ENCODE measurements at regions not wholly inside any gene's neighbourhood (a gene's known extent, or its start where the extent isn't known, plus 50 kb on each side); places are given as distances from the start of the nearest gene placed in this dataset.

DNA sequence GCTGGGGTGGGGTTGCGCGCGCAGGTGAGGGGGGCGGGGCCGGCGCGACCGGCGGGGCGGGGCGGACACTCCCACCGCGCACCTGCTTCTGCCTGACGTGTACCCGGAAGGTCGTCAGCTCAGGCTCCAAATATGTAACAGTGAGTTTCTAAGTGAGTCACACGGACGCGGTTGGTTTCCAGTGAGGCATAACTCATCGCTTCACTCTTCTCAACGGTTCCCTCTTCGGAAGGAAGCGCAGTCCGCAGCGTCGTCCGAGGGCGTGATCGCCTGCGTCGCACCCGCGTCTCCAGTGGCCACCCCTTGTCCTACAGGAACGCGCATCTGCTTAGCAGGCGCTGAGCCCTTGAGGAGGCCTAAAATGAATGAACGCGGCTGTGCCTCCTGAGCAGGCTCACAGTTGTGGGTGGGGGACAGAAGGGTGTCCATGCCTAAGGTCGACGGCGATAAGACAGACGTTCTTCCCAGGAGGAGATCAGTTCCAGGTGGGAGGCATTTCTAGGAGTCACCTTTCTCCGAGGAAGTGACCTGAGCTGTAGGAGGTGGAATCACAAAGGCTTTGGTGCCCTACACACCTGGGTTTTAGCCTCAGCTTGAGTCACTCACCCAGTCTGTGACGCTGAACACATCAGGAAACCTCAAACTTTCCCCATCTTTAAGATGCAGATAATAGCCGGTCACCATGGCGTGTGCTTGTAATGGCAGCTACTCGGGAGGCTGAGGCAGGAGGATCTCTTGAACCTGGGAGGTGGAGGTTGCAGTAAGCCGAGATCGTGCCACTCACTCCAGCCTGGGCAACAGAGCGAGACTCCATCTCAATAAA lies 50.9 kb upstream of the EZR start (continued):
- TF ChIP-seq YY1 (IDR thresholded peaks at IDR 0.05; ENCODE audit: extremely low read depth, insufficient replicate concordance, low read depth, low read length) (peak; percentile 20), SP1 (IDR thresholded peaks at IDR 0.05; ENCODE audit: low read depth) (no peak), EZH2 (IDR thresholded peaks at IDR 0.05) (no peak), POLR2AphosphoS5 (IDR thresholded peaks at IDR 0.05; ENCODE audit: low read depth, low read length) (peak; percentile 93), FOSL1 (IDR thresholded peaks at IDR 0.05; ENCODE audit: low read depth) (no peak)

DNA sequence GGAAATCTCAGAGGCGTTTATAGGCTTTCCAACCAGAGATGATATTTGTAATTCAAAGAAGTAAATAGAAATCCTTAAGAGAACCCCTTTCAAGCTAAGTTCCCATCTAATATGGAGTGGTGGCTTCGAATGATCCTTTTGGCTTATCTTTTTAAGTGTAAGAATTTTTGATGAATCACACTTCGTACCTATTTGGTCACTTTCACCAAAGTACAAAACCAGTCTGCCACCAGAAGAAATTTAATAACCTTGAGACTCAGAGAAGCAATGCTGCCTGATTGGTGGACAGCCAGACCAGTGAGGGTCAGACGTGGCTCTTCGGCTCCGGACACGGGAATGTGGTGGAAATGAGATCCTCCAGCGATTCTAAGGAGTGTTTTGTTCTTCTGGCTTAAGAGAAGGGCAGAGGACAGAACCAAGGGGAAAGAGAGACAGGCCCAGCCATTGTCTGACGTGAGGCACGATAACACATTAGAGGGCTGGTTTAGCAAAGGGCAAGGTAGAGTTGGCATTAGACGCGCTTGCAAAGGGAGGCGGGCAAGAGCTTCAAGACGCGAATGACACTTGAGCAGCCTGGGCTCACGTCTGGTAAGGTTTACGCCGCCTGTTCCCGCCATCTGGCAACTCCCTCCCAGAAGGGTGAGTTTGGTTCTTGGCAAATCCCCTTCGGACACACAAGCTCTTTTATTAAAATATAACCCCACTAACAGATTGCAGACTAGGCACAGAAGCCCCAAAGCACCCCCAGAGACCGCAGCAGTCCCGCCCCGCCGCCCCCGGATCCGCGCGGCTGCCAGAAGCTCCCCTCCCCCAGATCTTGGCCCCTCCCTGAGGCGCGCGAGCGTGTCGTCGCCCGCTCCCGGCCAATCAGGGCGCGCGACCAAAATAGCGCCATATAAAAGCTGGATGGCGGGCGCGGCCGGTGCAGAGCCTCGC lies 50.0 kb upstream of the EZR start:
- Histone ChIP-seq H4K20me1 (ENCODE audit: insufficient read depth) (no peaks in the 10 kb centered on the region), H3K9me2 (ENCODE audit: insufficient read depth) (no peaks in the 10 kb centered on the region), H3K9ac (ENCODE audit: low read length) (peak overlapping the region; percentile 78), H3K27ac (ENCODE audit: low read depth, low read length) (peak overlapping the region; percentile 99), H3K4me1 (ENCODE audit: control insufficient read depth in 1 of 2, insufficient read depth in 2 of 2, low read length in 2 of 2) (peaks cover 60 to 72% of the 10 kb centered on the region in 2 experiments), H3K4me3 (replicated peaks in 1 of 2; ENCODE audit: low read depth in 1 of 2, low read length in 2 of 2) (peak overlapping the region; percentile 33 to 41), H3K9me3 (ENCODE audit: control insufficient read depth in 1 of 2, insufficient read depth in 1 of 2, low read depth in 1 of 2, low read length in 2 of 2) (no peaks in the 10 kb centered on the region; a peak in 1 of 4 replicates), H2AFZ (ENCODE audit: low read depth, low read length, poor library complexity, severe bottlenecking) (no peak overlapping the region), H3K4me2 (ENCODE audit: low read length) (peak overlapping the region; percentile 76), H3K27me3 (ENCODE audit: insufficient read depth, low read length) (no peaks in the 10 kb centered on the region), H3K79me2 (ENCODE audit: insufficient read depth, low read length) (peaks cover 32% of the 10 kb centered on the region), H3K36me3 (ENCODE audit: control insufficient read depth in 1 of 2, insufficient read depth in 2 of 2, low read length in 2 of 2) (no peaks in the 10 kb centered on the region)
- intact Hi-C loops (cut with micrococcal nuclease), result loop anchor here (1.0 to 5.0 kb wide), 5 partner anchors 16 to 148 kb away; no protein-coding TSS in a partner anchor
- CTCF ChIA-PET, result interaction anchor here (1.1 to 1.8 kb wide), 3 partner anchors 15 to 150 kb away, joined by 3 to 4 read pairs (median 3); no protein-coding TSS in a partner anchor
- DNase-seq (ENCODE audit: low read depth, low spot score), result peak; percentile 89
- peak; percentile 80 for ATAC-seq
- TSS peak; percentile 92 for BruUV-seq (replicated peaks)
- TF ChIP-seq POLR2AphosphoS5 (IDR thresholded peaks at IDR 0.05; ENCODE audit: low read depth, low read length) (peak; percentile 74), SIN3A (IDR thresholded peaks at IDR 0.05; ENCODE audit: low read depth) (no peak), CEBPB (IDR thresholded peaks at IDR 0.05; ENCODE audit: low read depth) (no peak), CBX3 (IDR thresholded peaks at IDR 0.05; ENCODE audit: low read depth) (no peak), TCF7L2 (IDR thresholded peaks at IDR 0.05; ENCODE audit: borderline replicate concordance, extremely low read depth, insufficient read depth, insufficient read length) (peak; percentile 32), RAD21 (IDR thresholded peaks at IDR 0.05; ENCODE audit: low read depth) (no peak), POLR2A (IDR thresholded peaks at IDR 0.05; ENCODE audit: borderline replicate concordance, extremely low read depth, insufficient read depth, insufficient read length) (no peak), ZBTB33 (IDR thresholded peaks at IDR 0.05; ENCODE audit: extremely low read depth, insufficient replicate concordance, low read length) (no peak)
- TF ChIP-seq, protein P1, sequence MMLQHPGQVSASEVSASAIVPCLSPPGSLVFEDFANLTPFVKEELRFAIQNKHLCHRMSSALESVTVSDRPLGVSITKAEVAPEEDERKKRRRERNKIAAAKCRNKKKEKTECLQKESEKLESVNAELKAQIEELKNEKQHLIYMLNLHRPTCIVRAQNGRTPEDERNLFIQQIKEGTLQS (IDR thresholded peaks at IDR 0.05), result no peak
- POLR2A ChIA-PET, result interaction anchor here (0.7 to 7.2 kb wide), 56 partner anchors 9 to 238 kb away, joined by 3 to 109 read pairs (median 6); partner anchors contain the start of genes EZR and RSPH3
- RAD21 ChIA-PET (ENCODE audit: low non-redundant PET in 1 of 2, low total read pairs in 2 of 2, uncharacterized antibody in 2 of 2, unreplicated experiment in 2 of 2), result interaction anchor here (0.6 to 1.3 kb wide), 10 partner anchors 15 to 151 kb away, joined by 3 to 10 read pairs (median 4); partner anchors contain the start of gene EZR (in 1 of the 2)

Measured in HCT116 (cell line).